ENCODE measurements at regions not wholly inside any gene's neighbourhood (a gene's known extent, or its start where the extent isn't known, plus 50 kb on each side); places are given as distances from the start of the nearest gene placed in this dataset.

DNA sequence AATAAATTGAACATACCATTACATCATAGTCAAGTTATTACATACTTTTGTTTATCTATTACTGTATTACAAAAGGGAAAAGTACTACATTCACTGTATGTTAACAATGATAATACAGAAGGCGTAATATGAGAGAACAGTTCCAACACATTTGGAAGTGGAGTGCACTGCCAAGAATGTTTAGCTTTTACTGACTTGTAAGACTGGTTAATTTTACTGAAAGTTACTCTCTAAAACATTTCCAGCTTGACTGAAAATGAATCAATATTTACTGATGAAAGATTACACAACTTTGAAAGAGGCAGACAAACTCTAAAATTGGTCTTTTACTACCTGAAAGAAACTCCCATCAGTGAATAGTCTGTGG, 728.5 kb downstream of the FSCB start:
- H3K79me2 ChIP-seq (ENCODE audit: control insufficient read depth, low read length), result no peaks in the 10 kb centered on the region
- H3K4me2 ChIP-seq (ENCODE audit: low read length), result no peak overlapping the region
- no peak overlapping the region for H3K4me3 ChIP-seq (ENCODE audit: low read length)
- H3K9me3 ChIP-seq (ENCODE audit: control insufficient read depth, insufficient read depth, low read length), result no peaks in the 10 kb centered on the region
- H3K4me1 ChIP-seq (ENCODE audit: control insufficient read depth, low read length), result no peaks in the 10 kb centered on the region
- H4K20me1 ChIP-seq (ENCODE audit: control insufficient read depth, insufficient read depth, low read depth, low read length), result no peaks in the 10 kb centered on the region
- H3K9me2 ChIP-seq (replicated peaks; ENCODE audit: control insufficient read depth, low read length), result no peaks in the 10 kb centered on the region
- no peaks in the 10 kb centered on the region for H3K27me3 ChIP-seq (ENCODE audit: control insufficient read depth, low read length)
- H3F3A ChIP-seq (ENCODE audit: control insufficient read depth, insufficient read depth), result no peaks in the 10 kb centered on the region
- H3K27ac ChIP-seq (ENCODE audit: low read depth, low read length), result no peak overlapping the region
- no peak for TF ChIP-seq EZH2phosphoT487 (IDR thresholded peaks at IDR 0.05; ENCODE audit: borderline replicate concordance, low read length)
- TF ChIP-seq CTCF (IDR thresholded peaks at IDR 0.05; ENCODE audit: low read depth, low read length, poor library complexity, severe bottlenecking), result no peak
- no peaks in the 10 kb centered on the region for H3K36me3 ChIP-seq (ENCODE audit: control insufficient read depth, low read length)

DNA sequence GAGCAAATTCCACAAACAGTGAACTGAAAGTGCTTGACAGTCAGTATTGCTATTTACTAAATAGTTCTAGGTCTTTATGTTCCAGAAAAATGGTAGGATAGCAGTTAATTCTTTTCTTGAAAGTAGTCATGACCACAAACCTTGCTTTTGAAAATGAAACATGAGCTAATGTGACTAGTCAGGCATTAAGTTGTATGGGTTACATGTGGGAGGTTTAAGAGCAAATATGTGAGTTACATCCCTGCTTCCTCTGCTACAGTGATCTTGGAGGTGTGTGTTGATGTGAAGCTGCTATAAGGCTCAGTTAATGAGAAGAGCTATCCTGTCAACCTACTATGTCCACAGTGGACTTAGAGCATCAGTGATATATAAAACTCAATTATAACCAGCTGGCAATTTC, 741.6 kb downstream of the FSCB start:
- Histone ChIP-seq H3K36me3 (ENCODE audit: control insufficient read depth, low read length) (no peaks in the 10 kb centered on the region), H3K4me2 (ENCODE audit: low read length) (no peak overlapping the region), H4K20me1 (ENCODE audit: control insufficient read depth, insufficient read depth, low read depth, low read length) (no peaks in the 10 kb centered on the region), H3K9me3 (ENCODE audit: control insufficient read depth, insufficient read depth, low read length) (no peaks in the 10 kb centered on the region), H3K9me2 (replicated peaks; ENCODE audit: control insufficient read depth, low read length) (no peaks in the 10 kb centered on the region), H3K27me3 (ENCODE audit: control insufficient read depth, low read length) (no peaks in the 10 kb centered on the region), H3K27ac (ENCODE audit: low read depth, low read length) (no peak overlapping the region), H3F3A (ENCODE audit: control insufficient read depth, insufficient read depth) (no peaks in the 10 kb centered on the region), H3K79me2 (ENCODE audit: control insufficient read depth, low read length) (no peaks in the 10 kb centered on the region), H3K4me1 (ENCODE audit: control insufficient read depth, low read length) (no peaks in the 10 kb centered on the region), H3K4me3 (ENCODE audit: low read length) (no peak overlapping the region)
- TF ChIP-seq EZH2phosphoT487 (IDR thresholded peaks at IDR 0.05; ENCODE audit: borderline replicate concordance, low read length), result no peak
- no peak for TF ChIP-seq CTCF (IDR thresholded peaks at IDR 0.05; ENCODE audit: low read depth, low read length, poor library complexity, severe bottlenecking)

GRCh38 chr14:43764433-43764832, 742.6 kb downstream of the FSCB start:
- Histone ChIP-seq H4K20me1 (ENCODE audit: control insufficient read depth, insufficient read depth, low read depth, low read length) (no peaks in the 10 kb centered on the region), H3K27ac (ENCODE audit: low read depth, low read length) (no peak overlapping the region), H3K9me2 (replicated peaks; ENCODE audit: control insufficient read depth, low read length) (no peaks in the 10 kb centered on the region), H3K27me3 (ENCODE audit: control insufficient read depth, low read length) (no peaks in the 10 kb centered on the region), H3K36me3 (ENCODE audit: control insufficient read depth, low read length) (no peaks in the 10 kb centered on the region), H3F3A (ENCODE audit: control insufficient read depth, insufficient read depth) (no peaks in the 10 kb centered on the region), H3K4me1 (ENCODE audit: control insufficient read depth, low read length) (no peaks in the 10 kb centered on the region), H3K9me3 (ENCODE audit: control insufficient read depth, insufficient read depth, low read length) (no peaks in the 10 kb centered on the region), H3K79me2 (ENCODE audit: control insufficient read depth, low read length) (no peaks in the 10 kb centered on the region), H3K4me3 (ENCODE audit: low read length) (no peak overlapping the region), H3K4me2 (ENCODE audit: low read length) (no peak overlapping the region)
- TF ChIP-seq CTCF (IDR thresholded peaks at IDR 0.05; ENCODE audit: low read depth, low read length, poor library complexity, severe bottlenecking) (no peak), EZH2phosphoT487 (IDR thresholded peaks at IDR 0.05; ENCODE audit: borderline replicate concordance, low read length) (no peak)

- Histone ChIP-seq H3K79me2 (ENCODE audit: control insufficient read depth, low read length) (no peaks in the 10 kb centered on the region), H4K20me1 (ENCODE audit: control insufficient read depth, insufficient read depth, low read depth, low read length) (no peaks in the 10 kb centered on the region), H3K9me3 (ENCODE audit: control insufficient read depth, insufficient read depth, low read length) (no peaks in the 10 kb centered on the region), H3K27me3 (ENCODE audit: control insufficient read depth, low read length) (no peaks in the 10 kb centered on the region), H3F3A (ENCODE audit: control insufficient read depth, insufficient read depth) (no peaks in the 10 kb centered on the region), H3K9me2 (replicated peaks; ENCODE audit: control insufficient read depth, low read length) (no peaks in the 10 kb centered on the region), H3K4me3 (ENCODE audit: low read length) (no peak overlapping the region), H3K27ac (ENCODE audit: low read depth, low read length) (no peak overlapping the region), H3K4me2 (ENCODE audit: low read length) (no peak overlapping the region), H3K4me1 (ENCODE audit: control insufficient read depth, low read length) (no peaks in the 10 kb centered on the region), H3K36me3 (ENCODE audit: control insufficient read depth, low read length) (no peaks in the 10 kb centered on the region)
- TF ChIP-seq EZH2phosphoT487 (IDR thresholded peaks at IDR 0.05; ENCODE audit: borderline replicate concordance, low read length), result no peak
- TF ChIP-seq CTCF (IDR thresholded peaks at IDR 0.05; ENCODE audit: low read depth, low read length, poor library complexity, severe bottlenecking), result no peak
These were observed 751.4 kb downstream of the FSCB start for GRCh38 chr14:43755707-43756106.
